WTC11 (cell line): ENCODE measurements at regions not wholly inside any gene's neighbourhood (a gene's known extent, or its start where the extent isn't known, plus 50 kb on each side); places are given as distances from the start of the nearest gene placed in this dataset.

Experiments used
- AR ChIP-seq: fragments of 250-450 bp; sonication (Bioruptor Pico); IDR thresholded peaks from 2 replicates; pipeline ENCODE4 v1.9.0; 2021; ENCODE audit warnings: mild to moderate bottlenecking
- ATF3 ChIP-seq: sonication (generic); formaldehyde crosslinking; conservative IDR thresholded peaks from 2 replicates; pipeline ENCODE4 v1.8.1; 2022; ENCODE audit warnings: mild to moderate bottlenecking, missing genetic modification reagents
- ATF6 ChIP-seq: sonication (generic); formaldehyde crosslinking; IDR thresholded peaks from 2 replicates; pipeline ENCODE4 v1.8.1; 2023; ENCODE audit warnings: mild to moderate bottlenecking, missing genetic modification reagents
- CDX4 ChIP-seq: fragments of 250-450 bp; sonication (Bioruptor Pico); IDR thresholded peaks from 2 replicates; pipeline ENCODE4 v1.9.0; 2021; ENCODE audit warnings: moderate library complexity, mild to moderate bottlenecking, inconsistent platforms, borderline replicate concordance
- CTCF ChIP-seq: fragments of 200-600 bp; IDR thresholded peaks from 2 replicates; pipeline ENCODE4 v1.8.0; 2022; ENCODE audit warnings: antibody characterized with exemption
- GRHL2 ChIP-seq: fragments of 250-450 bp; sonication (Bioruptor Pico); IDR thresholded peaks from 2 replicates; pipeline ENCODE4 v1.8.0; 2022; ENCODE audit warnings: mild to moderate bottlenecking, moderate library complexity; ENCODE audit not compliant: insufficient replicate concordance, severe bottlenecking
- HMGXB4 ChIP-seq: sonication (generic); formaldehyde crosslinking; IDR thresholded peaks from 2 replicates; pipeline ENCODE4 v1.8.1; 2023; ENCODE audit warnings: mild to moderate bottlenecking, moderate library complexity, missing genetic modification reagents
- MLX ChIP-seq: sonication (generic); formaldehyde crosslinking; IDR thresholded peaks from 2 replicates; pipeline ENCODE4 v1.8.1; 2023; ENCODE audit warnings: mild to moderate bottlenecking, missing genetic modification reagents, moderate library complexity
- NFYB ChIP-seq: sonication (generic); formaldehyde crosslinking; conservative IDR thresholded peaks from 2 replicates; pipeline ENCODE4 v1.8.0; 2022; ENCODE audit warnings: low read depth, missing genetic modification reagents
- TEAD4 ChIP-seq: sonication (generic); formaldehyde crosslinking; IDR thresholded peaks from 2 replicates; pipeline ENCODE4 v1.8.0; 2022; ENCODE audit warnings: mild to moderate bottlenecking, missing genetic modification reagents
- USF2 ChIP-seq: sonication (generic); formaldehyde crosslinking; IDR thresholded peaks from 2 replicates; pipeline ENCODE4 v1.8.1; 2023; ENCODE audit warnings: mild to moderate bottlenecking, missing genetic modification reagents, moderate library complexity
- ZNF232 ChIP-seq: sonication (generic); formaldehyde crosslinking; IDR thresholded peaks from 2 replicates; pipeline ENCODE4 v1.8.0; 2022; ENCODE audit warnings: mild to moderate bottlenecking, missing genetic modification reagents

- TF ChIP-seq CTCF (no peak), CDX4 (CRISPR knock-in tag) (no peak), TEAD4 (CRISPR knock-in tag) (no peak), GRHL2 (CRISPR knock-in tag) (no peak), USF2 (no peak), ATF6 (no peak), AR (CRISPR knock-in tag) (no peak), NFYB (CRISPR knock-in tag) (no peak), HMGXB4 (CRISPR knock-in tag) (no peak), ZNF232 (CRISPR knock-in tag) (no peak), ATF3 (no peak), MLX (CRISPR knock-in tag) (no peak)
Observed at GRCh38 chr13:22194106-22194805, 523.4 kb downstream of the FGF9 start.
